ENCODE measurements at regions not wholly inside any gene's neighbourhood (a gene's known extent, or its start where the extent isn't known, plus 50 kb on each side); places are given as distances from the start of the nearest gene placed in this dataset.

GRCh38 chr5:10123254-10123989 lies 126.3 kb downstream of the ATPSCKMT start:
- Mint-ChIP-seq H3K27ac (ENCODE audit: unreplicated experiment) (no peak overlapping the region), H3K9me3 (ENCODE audit: unreplicated experiment) (no peaks in the 10 kb centered on the region), H3K36me3 (ENCODE audit: low read depth, unreplicated experiment) (no peaks in the 10 kb centered on the region), H3K4me1 (ENCODE audit: unreplicated experiment) (no peaks in the 10 kb centered on the region), H3K27me3 (ENCODE audit: unreplicated experiment) (peaks cover 6% of the 10 kb centered on the region), H3K4me3 (ENCODE audit: unreplicated experiment) (no peak overlapping the region)
- no peak for TF ChIP-seq CTCF (IDR thresholded peaks at IDR 0.05; ENCODE audit: unreplicated experiment)
- DNase-seq (ENCODE audit: low spot score): no peak

- no peak overlapping the region for H3K27ac Mint-ChIP-seq (ENCODE audit: unreplicated experiment)
- DNase-seq (ENCODE audit: low spot score): no peak
- TF ChIP-seq CTCF (IDR thresholded peaks at IDR 0.05; ENCODE audit: unreplicated experiment): no peak
- no peaks in the 10 kb centered on the region for H3K9me3 Mint-ChIP-seq (ENCODE audit: unreplicated experiment)
- H3K36me3 Mint-ChIP-seq (ENCODE audit: low read depth, unreplicated experiment): no peaks in the 10 kb centered on the region
- H3K27me3 Mint-ChIP-seq (ENCODE audit: unreplicated experiment): peaks cover 6% of the 10 kb centered on the region
- no peaks in the 10 kb centered on the region for H3K4me1 Mint-ChIP-seq (ENCODE audit: unreplicated experiment)
- H3K4me3 Mint-ChIP-seq (ENCODE audit: unreplicated experiment): no peak overlapping the region
Observed at GRCh38 chr5:10122076-10122726, 127.5 kb downstream of the ATPSCKMT start.

GRCh38 chr5:10120934-10121333 lies 128.8 kb downstream of the ATPSCKMT start:
- no peak for TF ChIP-seq CTCF (IDR thresholded peaks at IDR 0.05; ENCODE audit: unreplicated experiment)
- Mint-ChIP-seq H3K27me3 (ENCODE audit: unreplicated experiment) (peaks cover under 1% of the 10 kb centered on the region), H3K27ac (ENCODE audit: unreplicated experiment) (no peak overlapping the region), H3K4me3 (ENCODE audit: unreplicated experiment) (no peak overlapping the region), H3K36me3 (ENCODE audit: low read depth, unreplicated experiment) (no peaks in the 10 kb centered on the region), H3K4me1 (ENCODE audit: unreplicated experiment) (no peaks in the 10 kb centered on the region), H3K9me3 (ENCODE audit: unreplicated experiment) (no peaks in the 10 kb centered on the region)
- DNase-seq (ENCODE audit: low spot score): no peak

DNA sequence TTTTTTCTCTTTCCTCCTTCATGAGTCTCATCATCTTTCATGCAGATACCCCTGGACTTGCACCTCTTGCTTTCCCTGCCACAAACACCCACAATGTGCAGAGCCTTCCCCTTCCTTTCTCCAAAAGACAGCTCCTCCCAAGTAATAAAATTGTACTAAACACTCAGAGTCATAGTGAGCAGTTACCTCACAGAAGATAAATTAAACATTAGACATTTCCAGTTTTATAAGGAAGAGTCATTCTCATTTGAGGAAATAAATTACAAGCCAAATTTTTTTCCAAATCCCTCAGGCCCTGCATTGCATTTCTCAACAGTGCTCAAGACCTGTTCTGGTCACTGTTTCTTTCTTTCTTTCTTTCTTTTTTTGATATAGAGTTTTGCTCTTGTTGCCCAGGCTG lies 131.5 kb downstream of the ATPSCKMT start:
- no peaks in the 10 kb centered on the region for H3K4me1 Mint-ChIP-seq (ENCODE audit: unreplicated experiment)
- DNase-seq (ENCODE audit: low spot score): no peak
- no peak for TF ChIP-seq CTCF (IDR thresholded peaks at IDR 0.05; ENCODE audit: unreplicated experiment)
- H3K9me3 Mint-ChIP-seq (ENCODE audit: unreplicated experiment): no peaks in the 10 kb centered on the region
- H3K36me3 Mint-ChIP-seq (ENCODE audit: low read depth, unreplicated experiment): no peaks in the 10 kb centered on the region
- peaks cover 2% of the 10 kb centered on the region for H3K27me3 Mint-ChIP-seq (ENCODE audit: unreplicated experiment)
- H3K27ac Mint-ChIP-seq (ENCODE audit: unreplicated experiment): no peak overlapping the region
- no peak overlapping the region for H3K4me3 Mint-ChIP-seq (ENCODE audit: unreplicated experiment)

- Mint-ChIP-seq H3K27me3 (ENCODE audit: unreplicated experiment) (peaks cover 4% of the 10 kb centered on the region), H3K27ac (ENCODE audit: unreplicated experiment) (no peak overlapping the region), H3K36me3 (ENCODE audit: low read depth, unreplicated experiment) (no peaks in the 10 kb centered on the region), H3K4me3 (ENCODE audit: unreplicated experiment) (no peak overlapping the region), H3K9me3 (ENCODE audit: unreplicated experiment) (no peaks in the 10 kb centered on the region), H3K4me1 (ENCODE audit: unreplicated experiment) (no peaks in the 10 kb centered on the region)
- no peak for DNase-seq (ENCODE audit: low spot score)
- TF ChIP-seq CTCF (IDR thresholded peaks at IDR 0.05; ENCODE audit: unreplicated experiment): no peak
Observed at GRCh38 chr5:10116594-10116993, 133.1 kb downstream of the ATPSCKMT start.
